Dedifferentiated amniotic fluid mesenchymal stem cell (primary cell): ENCODE measurements at regions not wholly inside any gene's neighbourhood (a gene's known extent, or its start where the extent isn't known, plus 50 kb on each side); places are given as distances from the start of the nearest gene placed in this dataset.
"Not testable (repeated sequence)": the region's sequence is repeated elsewhere in the genome, so short reads cannot be mapped to it uniquely, and the experiment has no call there.

Source experiments
- DNase-seq: peaks from one replicate; pipeline ENCODE4 v3.0.0-alpha.2; 2016; ENCODE audit errors: extremely low spot score

GRCh38 chr1:234824836-234825235 lies 214.9 kb upstream of the IRF2BP2 start:
- DNase-seq = not testable (repeated sequence)

GRCh38 chr1:234823191-234824176 lies 213.5 kb upstream of the IRF2BP2 start:
- DNase-seq = no peak

- DNase-seq = no peak
Observed at GRCh38 chr1:234821840-234822239, 211.9 kb upstream of the IRF2BP2 start.

GRCh38 chr1:234820597-234820996 lies 210.6 kb upstream of the IRF2BP2 start:
- DNase-seq = no peak

GRCh38 chr1:234819845-234820244 lies 209.9 kb upstream of the IRF2BP2 start:
- not testable (repeated sequence) for DNase-seq

GRCh38 chr1:234818040-234818387 lies 208.0 kb upstream of the IRF2BP2 start:
- not testable (repeated sequence) for DNase-seq

GRCh38 chr1:234817313-234818039 lies 207.5 kb upstream of the IRF2BP2 start:
- DNase-seq = not testable (repeated sequence)

GRCh38 chr1:234816864-234817263 lies 206.9 kb upstream of the IRF2BP2 start:
- not testable (repeated sequence) for DNase-seq

- DNase-seq = not testable (repeated sequence)
Observed at GRCh38 chr1:234816186-234816851, 206.3 kb upstream of the IRF2BP2 start.

- not testable (repeated sequence) for DNase-seq
Observed at GRCh38 chr1:234815295-234815815, 205.4 kb upstream of the IRF2BP2 start.

- DNase-seq = not testable (repeated sequence)
Observed at GRCh38 chr1:234814235-234814634, 204.3 kb upstream of the IRF2BP2 start.

- peak; percentile 82 for DNase-seq
Observed at GRCh38 chr1:234811824-234812223, 201.8 kb upstream of the IRF2BP2 start.

- DNase-seq = not testable (repeated sequence)
Observed at GRCh38 chr1:234810726-234811125, 200.7 kb upstream of the IRF2BP2 start.

GRCh38 chr1:234809854-234810245 lies 199.9 kb upstream of the IRF2BP2 start:
- not testable (repeated sequence) for DNase-seq

- DNase-seq = not testable (repeated sequence)
Observed at GRCh38 chr1:234808943-234809853, 199.2 kb upstream of the IRF2BP2 start.

GRCh38 chr1:234808459-234808858 lies 198.5 kb upstream of the IRF2BP2 start:
- DNase-seq = not testable (repeated sequence)

GRCh38 chr1:234807705-234808104 lies 197.7 kb upstream of the IRF2BP2 start:
- DNase-seq = not testable (repeated sequence)

GRCh38 chr1:234802586-234802985 lies 192.6 kb upstream of the IRF2BP2 start:
- DNase-seq = not testable (repeated sequence)

GRCh38 chr1:234801636-234802035 lies 191.7 kb upstream of the IRF2BP2 start:
- not testable (repeated sequence) for DNase-seq

GRCh38 chr1:234801147-234801546 lies 191.2 kb upstream of the IRF2BP2 start:
- DNase-seq = not testable (repeated sequence)

GRCh38 chr1:234800563-234800962 lies 190.6 kb upstream of the IRF2BP2 start:
- not testable (repeated sequence) for DNase-seq
